ENCODE measurements at regions not wholly inside any gene's neighbourhood (a gene's known extent, or its start where the extent isn't known, plus 50 kb on each side); places are given as distances from the start of the nearest gene placed in this dataset.

DNA sequence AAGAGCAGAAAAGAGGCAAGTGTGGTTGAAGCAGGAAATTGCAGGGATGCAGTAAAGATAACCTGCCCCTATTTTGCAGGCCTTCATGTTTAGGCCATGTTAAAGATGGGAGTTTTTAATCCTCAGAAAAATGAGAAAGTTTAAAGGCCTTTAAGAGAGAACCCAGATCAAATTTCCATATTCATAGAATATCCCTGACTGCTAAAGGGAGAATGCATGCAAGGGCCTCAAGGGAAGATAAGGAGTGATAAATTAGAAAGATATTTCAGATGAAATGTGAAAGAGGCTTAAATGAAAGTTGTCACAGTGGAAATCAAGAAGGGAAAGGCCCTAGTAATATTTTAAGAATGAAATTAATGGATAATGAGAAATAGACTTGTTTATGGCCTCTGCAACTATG lies 292.1 kb downstream of the SATB1 start:
- Mint-ChIP-seq H3K36me3 (ENCODE audit: low read depth) (no peaks in the 10 kb centered on the region), H3K27ac (no peak overlapping the region), H3K4me1 (peaks cover 9% of the 10 kb centered on the region), H3K9me3 (no peaks in the 10 kb centered on the region), H3K4me3 (no peak overlapping the region), H3K27me3 (no peaks in the 10 kb centered on the region)
- TF ChIP-seq, protein P1, sequence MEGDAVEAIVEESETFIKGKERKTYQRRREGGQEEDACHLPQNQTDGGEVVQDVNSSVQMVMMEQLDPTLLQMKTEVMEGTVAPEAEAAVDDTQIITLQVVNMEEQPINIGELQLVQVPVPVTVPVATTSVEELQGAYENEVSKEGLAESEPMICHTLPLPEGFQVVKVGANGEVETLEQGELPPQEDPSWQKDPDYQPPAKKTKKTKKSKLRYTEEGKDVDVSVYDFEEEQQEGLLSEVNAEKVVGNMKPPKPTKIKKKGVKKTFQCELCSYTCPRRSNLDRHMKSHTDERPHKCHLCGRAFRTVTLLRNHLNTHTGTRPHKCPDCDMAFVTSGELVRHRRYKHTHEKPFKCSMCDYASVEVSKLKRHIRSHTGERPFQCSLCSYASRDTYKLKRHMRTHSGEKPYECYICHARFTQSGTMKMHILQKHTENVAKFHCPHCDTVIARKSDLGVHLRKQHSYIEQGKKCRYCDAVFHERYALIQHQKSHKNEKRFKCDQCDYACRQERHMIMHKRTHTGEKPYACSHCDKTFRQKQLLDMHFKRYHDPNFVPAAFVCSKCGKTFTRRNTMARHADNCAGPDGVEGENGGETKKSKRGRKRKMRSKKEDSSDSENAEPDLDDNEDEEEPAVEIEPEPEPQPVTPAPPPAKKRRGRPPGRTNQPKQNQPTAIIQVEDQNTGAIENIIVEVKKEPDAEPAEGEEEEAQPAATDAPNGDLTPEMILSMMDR (IDR thresholded peaks at IDR 0.05) = no peak
- ATAC-seq (ENCODE audit: low read depth) = no peak
- no peak for DNase-seq
- intact Hi-C loops (cut with micrococcal nuclease) = no loop called here
- ChIA-PET POLR2A (no interaction called here), CTCF (no interaction called here)

DNA sequence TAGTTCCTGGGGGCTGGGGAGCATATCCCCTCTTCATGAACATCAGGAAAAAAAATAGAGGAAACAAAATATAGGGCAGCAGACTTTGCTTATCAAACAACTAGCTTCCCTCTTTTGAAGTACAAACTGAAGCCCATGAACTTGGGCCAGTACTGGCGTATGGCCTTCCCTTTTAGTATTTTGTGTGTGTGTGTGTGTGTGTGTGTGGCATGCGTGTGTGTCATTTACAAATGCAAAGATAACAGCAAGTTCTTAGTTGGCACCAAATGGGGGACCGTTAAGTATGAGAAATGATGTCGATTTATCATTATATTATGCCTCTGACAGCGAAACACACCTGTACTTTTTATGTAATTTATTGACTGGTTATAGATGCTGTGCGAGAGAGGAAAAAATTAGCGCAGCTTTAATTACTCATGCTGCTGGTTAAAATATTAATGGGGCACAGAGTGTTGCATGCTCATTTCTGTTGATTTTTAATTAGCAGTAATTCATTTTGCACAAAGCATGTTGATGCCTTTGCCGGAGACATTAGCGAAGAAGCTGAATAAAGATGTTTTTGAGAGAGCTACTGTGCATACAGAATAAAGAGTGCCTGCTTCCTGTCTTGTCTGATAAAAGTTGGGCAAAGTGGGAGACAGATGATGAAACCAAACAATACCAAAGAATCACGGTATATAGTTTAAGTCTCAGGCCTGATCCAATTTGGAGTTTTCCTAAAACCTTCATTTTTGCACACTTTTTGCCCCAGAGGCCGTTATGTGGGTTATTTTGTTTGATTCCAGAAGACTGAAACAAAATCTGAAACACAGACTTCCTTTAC lies 297.1 kb downstream of the SATB1 start:
- CTCF ChIA-PET = interaction anchor here (1.1 to 2.2 kb wide), 3 partner anchors 247 to 287 kb away, joined by 3 to 11 read pairs (median 6); no protein-coding TSS in a partner anchor
- peak overlapping the region; percentile 51 for H3K4me3 Mint-ChIP-seq
- intact Hi-C loops (cut with micrococcal nuclease) = loop anchor here (1.0 to 5.0 kb wide), 6 partner anchors 15 to 386 kb away; partner anchors contain the start of gene TBC1D5

DNA sequence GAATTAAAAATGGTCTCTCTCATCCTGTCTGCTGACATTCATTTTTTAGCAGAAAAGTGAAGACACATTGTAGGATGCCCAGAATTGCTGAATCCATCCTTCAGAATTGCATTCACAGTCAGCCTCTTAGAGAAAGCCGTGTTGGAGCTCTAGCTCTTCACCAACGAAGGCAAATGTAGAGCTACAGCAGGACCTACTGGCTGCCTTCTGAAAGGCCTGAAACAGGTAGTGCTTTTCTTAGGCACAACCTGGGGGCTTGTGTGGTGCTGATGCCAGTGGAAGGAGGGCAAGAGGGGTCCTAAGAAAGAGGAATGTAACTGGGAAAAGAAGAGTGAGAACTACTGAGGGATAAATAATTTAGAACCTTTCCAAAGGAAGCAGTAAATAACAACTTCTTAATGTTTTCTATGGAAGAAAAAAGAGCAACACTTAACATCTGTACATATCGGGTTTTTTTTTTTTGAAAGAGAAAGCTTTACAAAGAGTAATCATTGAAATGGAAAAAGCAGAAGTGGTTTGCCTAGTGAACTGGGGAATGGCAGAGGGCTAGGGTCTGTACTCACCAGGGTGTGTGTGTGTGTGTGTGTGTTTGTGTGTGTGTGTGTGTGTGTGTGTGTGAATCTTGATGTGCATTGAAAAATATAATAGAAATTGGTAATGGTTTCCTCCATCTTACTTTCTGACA lies 297.8 kb downstream of the SATB1 start:
- CTCF ChIA-PET = interaction anchor here (1.1 to 2.2 kb wide), 4 partner anchors 166 to 286 kb away, joined by 3 to 11 read pairs (median 6); no protein-coding TSS in a partner anchor
- Mint-ChIP-seq H3K36me3 (ENCODE audit: low read depth) (no peaks in the 10 kb centered on the region), H3K4me1 (peaks cover 30% of the 10 kb centered on the region), H3K27me3 (no peaks in the 10 kb centered on the region), H3K4me3 (peak overlapping the region; percentile 51), H3K9me3 (no peaks in the 10 kb centered on the region), H3K27ac (peak overlapping the region; percentile 67)
- intact Hi-C loops (cut with micrococcal nuclease) = loop anchor here (1.0 to 5.0 kb wide), 6 partner anchors 15 to 385 kb away; partner anchors contain the start of gene TBC1D5
- DNase-seq (peak; percentile 25), ATAC-seq (ENCODE audit: low read depth) (peak; percentile 95)
- TF ChIP-seq, protein P1 (IDR thresholded peaks at IDR 0.05) = no peak
- POLR2A ChIA-PET = interaction anchor here (0.6 to 1.3 kb wide), 9 partner anchors 16 to 317 kb away, joined by 3 to 5 read pairs (median 3); no protein-coding TSS in a partner anchor

More for the DNA sequence above, 297.1 kb downstream of the SATB1 start:
- no peak for DNase-seq
- no peaks in the 10 kb centered on the region for H3K36me3 Mint-ChIP-seq (ENCODE audit: low read depth)
- ATAC-seq (ENCODE audit: low read depth) = peak; percentile 49
- H3K9me3 Mint-ChIP-seq = no peaks in the 10 kb centered on the region
- TF ChIP-seq, protein P1 (IDR thresholded peaks at IDR 0.05) = no peak
- H3K4me1 Mint-ChIP-seq = peaks cover 30% of the 10 kb centered on the region
- H3K27ac Mint-ChIP-seq = peak overlapping the region; percentile 67
- POLR2A ChIA-PET = interaction anchor here (0.6 to 1.3 kb wide), 8 partner anchors 16 to 317 kb away, joined by 3 to 5 read pairs (median 3); no protein-coding TSS in a partner anchor
- no peaks in the 10 kb centered on the region for H3K27me3 Mint-ChIP-seq

GRCh38 chr3:18126772-18127171 lies 298.4 kb downstream of the SATB1 start:
- POLR2A ChIA-PET = interaction anchor here (0.7 to 1.3 kb wide), 5 partner anchors 15 to 318 kb away, joined by 3 to 5 read pairs (median 4); no protein-coding TSS in a partner anchor
- intact Hi-C loops (cut with micrococcal nuclease) = loop anchor here (1.0 to 5.0 kb wide), 6 partner anchors 14 to 384 kb away; partner anchors contain the start of gene TBC1D5
- Mint-ChIP-seq H3K9me3 (no peaks in the 10 kb centered on the region), H3K4me1 (peaks cover 30% of the 10 kb centered on the region), H3K27me3 (no peaks in the 10 kb centered on the region), H3K27ac (peak overlapping the region; percentile 67), H3K4me3 (no peak overlapping the region), H3K36me3 (ENCODE audit: low read depth) (no peaks in the 10 kb centered on the region)
- DNase-seq (no peak), ATAC-seq (ENCODE audit: low read depth) (no peak)
- CTCF ChIA-PET = interaction anchor here (1.1 to 2.2 kb wide), 4 partner anchors 166 to 285 kb away, joined by 3 to 11 read pairs (median 6); no protein-coding TSS in a partner anchor
- TF ChIP-seq, protein P1 (IDR thresholded peaks at IDR 0.05) = no peak
